Trophoblast cell (in vitro differentiated cells and primary cell): ENCODE measurements at regions not wholly inside any gene's neighbourhood (a gene's known extent, or its start where the extent isn't known, plus 50 kb on each side); places are given as distances from the start of the nearest gene placed in this dataset.

Experiments
- DNase-seq, 2 donors: peaks; one replicate each; pipeline ENCODE4 v3.0.0-alpha.2; 2016
- H2AFZ ChIP-seq: 2 replicates; pipeline ENCODE4 v1.6.1; 2013; ENCODE audit warnings: low read length, moderate library complexity, mild to moderate bottlenecking; ENCODE audit not compliant: insufficient read depth, poor library complexity
- H2AK5ac ChIP-seq: 2 replicates; pipeline ENCODE4 v1.6.1; 2013; ENCODE audit warnings: mild to moderate bottlenecking, low read length
- H2BK120ac ChIP-seq: 2 replicates; pipeline ENCODE4 v1.6.1; 2013; ENCODE audit warnings: low read length, mild to moderate bottlenecking, moderate library complexity; ENCODE audit not compliant: insufficient read depth, poor library complexity
- H2BK12ac ChIP-seq: 2 replicates; pipeline ENCODE4 v1.6.1; 2013; ENCODE audit warnings: mild to moderate bottlenecking, low read length, moderate library complexity
- H2BK5ac ChIP-seq: 2 replicates; pipeline ENCODE4 v1.6.1; 2013; ENCODE audit warnings: low read length, low read depth, moderate library complexity, mild to moderate bottlenecking; ENCODE audit not compliant: poor library complexity
- H3K14ac ChIP-seq: 2 replicates; pipeline ENCODE4 v1.6.1; 2013; ENCODE audit warnings: mild to moderate bottlenecking, low read length
- H3K18ac ChIP-seq: 2 replicates; pipeline ENCODE4 v1.6.1; 2013; ENCODE audit warnings: mild to moderate bottlenecking, low read length
- H3K23ac ChIP-seq: 2 replicates; pipeline ENCODE4 v1.6.1; 2013; ENCODE audit warnings: low read length
- H3K27ac ChIP-seq: 2 replicates; pipeline ENCODE4 v1.5.1; 2013; ENCODE audit warnings: low read depth, mild to moderate bottlenecking, inconsistent platforms, low read length, moderate library complexity
- H3K27me3 ChIP-seq: 2 replicates; pipeline ENCODE4 v1.6.1; 2013; ENCODE audit warnings: inconsistent platforms, mild to moderate bottlenecking, low read length, moderate library complexity; ENCODE audit not compliant: insufficient read depth
- H3K36me3 ChIP-seq, 2 experiments: 1 replicate in 1 of 2; 2 replicates in 1 of 2; pipeline ENCODE4 v1.6.1; 2013; ENCODE audit warnings: low read length in 2 of 2, mild to moderate bottlenecking in 2 of 2, moderate library complexity in 1 of 2; ENCODE audit not compliant: insufficient read depth in 2 of 2, control insufficient read depth in 1 of 2
- H3K4ac ChIP-seq: 2 replicates; pipeline ENCODE4 v1.6.1; 2013; ENCODE audit warnings: low read depth, mild to moderate bottlenecking, low read length, moderate library complexity
- H3K4me1 ChIP-seq, 2 experiments: 1 replicate in 1 of 2; 2 replicates in 1 of 2; pipeline ENCODE4 v1.6.1; 2013; ENCODE audit warnings: low read length in 2 of 2, mild to moderate bottlenecking in 2 of 2, moderate library complexity in 1 of 2; ENCODE audit not compliant: insufficient read depth in 2 of 2, control insufficient read depth in 1 of 2
- H3K4me2 ChIP-seq: 2 replicates; pipeline ENCODE4 v1.6.1; 2013; ENCODE audit warnings: inconsistent platforms, mild to moderate bottlenecking, low read length, moderate library complexity
- H3K4me3 ChIP-seq: 2 replicates; pipeline ENCODE4 v1.5.1; 2013; ENCODE audit warnings: mild to moderate bottlenecking, low read depth, low read length, inconsistent platforms
- H3K79me1 ChIP-seq: one replicate; pipeline ENCODE4 v1.6.1; 2013; ENCODE audit warnings: low read length
- H3K79me2 ChIP-seq: 2 replicates; pipeline ENCODE4 v1.6.1; 2013; ENCODE audit warnings: low read length, mild to moderate bottlenecking; ENCODE audit not compliant: control insufficient read depth, insufficient read depth, poor library complexity
- H3K9ac ChIP-seq: 2 replicates; pipeline ENCODE4 v1.6.1; 2013; ENCODE audit warnings: mild to moderate bottlenecking, low read length
- H3K9me3 ChIP-seq: 2 replicates; pipeline ENCODE4 v1.6.1; 2013; ENCODE audit warnings: low read depth, mild to moderate bottlenecking, control low read depth, inconsistent platforms, low read length; ENCODE audit not compliant: insufficient read depth
- H4K12ac ChIP-seq: 2 replicates; pipeline ENCODE4 v1.6.1; 2013; ENCODE audit warnings: low read depth, mild to moderate bottlenecking, low read length, moderate library complexity
- H4K8ac ChIP-seq: 2 replicates; pipeline ENCODE4 v1.6.1; 2013; ENCODE audit warnings: low read depth, mild to moderate bottlenecking, low read length, moderate library complexity
- H4K91ac ChIP-seq: one replicate; pipeline ENCODE4 v1.6.1; 2013; ENCODE audit warnings: low read depth, mild to moderate bottlenecking, low read length, moderate library complexity
- WGBS: extraction: QIAGEN DNeasy Blood & Tissue Kit; methylation state at CpG from one replicate; pipeline ENCODE4 v1.1.7; 2013; ENCODE audit warnings: missing lambda C conversion rate; ENCODE audit not compliant: insufficient read length, insufficient coverage; ENCODE audit errors: extremely low coverage; 5-methylcytosine and 5-hydroxymethylcytosine counted together

GRCh38 chr13:73998631-73999030, 135.6 kb downstream of the KLF12 start:
- Histone ChIP-seq H3K23ac (no peak overlapping the region), H3K9me3 (no peaks in the 10 kb centered on the region), H2BK5ac (no peak overlapping the region), H2AK5ac (no peak overlapping the region), H3K4me2 (no peak overlapping the region), H3K18ac (no peak overlapping the region), H2BK12ac (no peak overlapping the region), H3K4ac (no peak overlapping the region), H3K4me1 (no peaks in the 10 kb centered on the region), H3K14ac (no peak overlapping the region), H2BK120ac (no peak overlapping the region), H4K12ac (no peak overlapping the region), H3K9ac (no peak overlapping the region), H3K36me3 (no peaks in the 10 kb centered on the region), H3K27ac (no peak overlapping the region), H4K91ac (no peak overlapping the region), H3K4me3 (no peak overlapping the region), H3K79me1 (no peaks in the 10 kb centered on the region), H4K8ac (no peak overlapping the region), H3K79me2 (no peaks in the 10 kb centered on the region), H3K27me3 (no peaks in the 10 kb centered on the region), H2AFZ (no peak overlapping the region)
- peak in 1 of 2 donors; percentile 27 for DNase-seq
- WGBS: no CpG with 5 or more reads among the region's 2 CpGs

- Histone ChIP-seq H3K4me1 (no peaks in the 10 kb centered on the region), H3K4ac (no peak overlapping the region), H3K27ac (no peak overlapping the region), H3K14ac (no peak overlapping the region), H3K23ac (no peak overlapping the region), H2AFZ (no peak overlapping the region), H3K18ac (no peak overlapping the region), H2AK5ac (no peak overlapping the region), H3K27me3 (no peaks in the 10 kb centered on the region), H4K91ac (no peak overlapping the region), H2BK12ac (no peak overlapping the region), H3K79me1 (no peaks in the 10 kb centered on the region), H4K8ac (no peak overlapping the region), H3K36me3 (no peaks in the 10 kb centered on the region), H3K9me3 (no peaks in the 10 kb centered on the region), H3K4me3 (no peak overlapping the region), H3K79me2 (no peaks in the 10 kb centered on the region), H2BK120ac (no peak overlapping the region), H2BK5ac (no peak overlapping the region), H3K4me2 (no peak overlapping the region), H4K12ac (no peak overlapping the region), H3K9ac (no peak overlapping the region)
- no peak for DNase-seq
These were observed 136.2 kb downstream of the KLF12 start for GRCh38 chr13:73997964-73998363.

DNA sequence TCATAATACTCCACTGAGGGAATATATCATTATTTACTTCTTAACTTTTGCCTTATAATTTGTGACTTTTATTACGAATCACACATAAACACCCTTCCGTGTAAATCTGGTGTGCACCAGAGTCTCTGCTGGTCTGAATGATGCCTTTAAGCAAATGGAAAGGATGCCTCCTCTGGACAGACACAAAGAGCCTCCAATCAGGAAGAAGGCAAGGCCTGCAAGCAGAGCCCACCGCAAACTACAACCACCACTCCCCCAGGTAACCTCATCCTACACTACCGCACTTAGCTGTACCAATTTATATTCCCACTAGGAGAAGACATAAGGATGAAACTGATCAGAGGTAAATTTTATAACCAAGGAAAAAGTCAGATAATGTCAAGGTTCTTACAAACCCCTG, 137.6 kb downstream of the KLF12 start:
- H2BK120ac ChIP-seq: no peak overlapping the region
- no peak overlapping the region for H4K12ac ChIP-seq
- H3K36me3 ChIP-seq: no peaks in the 10 kb centered on the region
- H3K27ac ChIP-seq: no peak overlapping the region
- H3K9me3 ChIP-seq: no peaks in the 10 kb centered on the region
- WGBS: no CpG with 5 or more reads among the region's 4 CpGs
- no peak overlapping the region for H3K23ac ChIP-seq
- H2AK5ac ChIP-seq: no peak overlapping the region
- no peak overlapping the region for H3K4ac ChIP-seq
- H4K8ac ChIP-seq: no peak overlapping the region
- H3K79me1 ChIP-seq: no peaks in the 10 kb centered on the region
- H3K18ac ChIP-seq: no peak overlapping the region
- no peak overlapping the region for H3K14ac ChIP-seq
- no peak overlapping the region for H2BK12ac ChIP-seq
- no peaks in the 10 kb centered on the region for H3K4me1 ChIP-seq
- H3K27me3 ChIP-seq: no peaks in the 10 kb centered on the region
- no peak overlapping the region for H4K91ac ChIP-seq
- no peak overlapping the region for H3K4me3 ChIP-seq
- no peak overlapping the region for H2BK5ac ChIP-seq
- no peak for DNase-seq
- no peaks in the 10 kb centered on the region for H3K79me2 ChIP-seq
- no peak overlapping the region for H3K9ac ChIP-seq
- H2AFZ ChIP-seq: no peak overlapping the region
- H3K4me2 ChIP-seq: no peak overlapping the region

- Histone ChIP-seq H3K79me1 (no peaks in the 10 kb centered on the region), H3K27ac (no peak overlapping the region), H3K27me3 (no peaks in the 10 kb centered on the region), H3K18ac (no peak overlapping the region), H2BK120ac (no peak overlapping the region), H4K8ac (no peak overlapping the region), H3K4ac (no peak overlapping the region), H3K9me3 (no peaks in the 10 kb centered on the region), H2AK5ac (no peak overlapping the region), H3K23ac (no peak overlapping the region), H3K79me2 (no peaks in the 10 kb centered on the region), H4K91ac (no peak overlapping the region), H2BK12ac (no peak overlapping the region), H3K9ac (no peak overlapping the region), H2BK5ac (no peak overlapping the region), H2AFZ (no peak overlapping the region), H3K4me3 (no peak overlapping the region), H4K12ac (no peak overlapping the region), H3K14ac (no peak overlapping the region), H3K4me1 (no peaks in the 10 kb centered on the region), H3K36me3 (no peaks in the 10 kb centered on the region), H3K4me2 (no peak overlapping the region)
- WGBS: no CpG with 5 or more reads among the region's 2 CpGs
- DNase-seq: no peak
These were observed 138.5 kb downstream of the KLF12 start for GRCh38 chr13:73995736-73996135.

DNA sequence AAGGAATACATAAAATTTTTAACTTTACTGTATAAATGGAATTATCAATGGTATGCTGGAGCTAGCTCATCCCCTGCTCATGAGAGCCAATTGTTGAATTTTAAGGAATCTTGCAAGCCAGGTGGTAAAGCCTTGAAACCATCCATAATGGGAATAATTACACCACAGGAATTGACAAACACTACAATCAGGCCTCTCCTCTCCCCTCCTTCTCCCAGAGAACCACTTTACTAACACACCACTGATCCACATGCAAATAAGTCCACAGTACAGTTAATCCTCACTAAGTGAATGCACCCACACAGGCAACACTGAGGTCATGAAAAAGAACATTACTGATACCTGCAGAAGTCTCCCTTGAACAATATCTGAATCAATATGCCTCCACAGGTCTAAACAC, 140.5 kb downstream of the KLF12 start:
- H3K4me2 ChIP-seq: no peak overlapping the region
- H4K12ac ChIP-seq: no peak overlapping the region
- no peak overlapping the region for H2BK12ac ChIP-seq
- no peaks in the 10 kb centered on the region for H3K4me1 ChIP-seq
- no peak overlapping the region for H4K91ac ChIP-seq
- no peak overlapping the region for H2BK120ac ChIP-seq
- no peak overlapping the region for H3K4me3 ChIP-seq
- no peak overlapping the region for H2AK5ac ChIP-seq
- H3K4ac ChIP-seq: no peak overlapping the region
- H2AFZ ChIP-seq: no peak overlapping the region
- H3K79me1 ChIP-seq: no peaks in the 10 kb centered on the region
- no peak overlapping the region for H3K14ac ChIP-seq
- H3K9me3 ChIP-seq: no peaks in the 10 kb centered on the region
- H2BK5ac ChIP-seq: no peak overlapping the region
- DNase-seq: no peak
- H3K23ac ChIP-seq: no peak overlapping the region
- H3K27ac ChIP-seq: no peak overlapping the region
- H3K18ac ChIP-seq: no peak overlapping the region
- no peak overlapping the region for H3K9ac ChIP-seq
- H3K27me3 ChIP-seq: no peaks in the 10 kb centered on the region
- no peaks in the 10 kb centered on the region for H3K79me2 ChIP-seq
- no peaks in the 10 kb centered on the region for H3K36me3 ChIP-seq
- H4K8ac ChIP-seq: no peak overlapping the region
